GM21528 (cell line): ENCODE measurements at regions not wholly inside any gene's neighbourhood (a gene's known extent, or its start where the extent isn't known, plus 50 kb on each side); places are given as distances from the start of the nearest gene placed in this dataset.
A peak's percentile ranks its signal among the peaks of the same experiment; 100 is the strongest.
"Not testable (repeated sequence)": the region's sequence is repeated elsewhere in the genome, so short reads cannot be mapped to it uniquely, and the experiment has no call there.

Experiments
- ATAC-seq: cut with Tn5 transposase; IDR thresholded peaks from one replicate; pipeline ENCODE4 v1.9.1; 2021; ENCODE audit warnings: mild to moderate bottlenecking, moderate library complexity; ENCODE audit not compliant: unreplicated experiment, low FRiP score

DNA sequence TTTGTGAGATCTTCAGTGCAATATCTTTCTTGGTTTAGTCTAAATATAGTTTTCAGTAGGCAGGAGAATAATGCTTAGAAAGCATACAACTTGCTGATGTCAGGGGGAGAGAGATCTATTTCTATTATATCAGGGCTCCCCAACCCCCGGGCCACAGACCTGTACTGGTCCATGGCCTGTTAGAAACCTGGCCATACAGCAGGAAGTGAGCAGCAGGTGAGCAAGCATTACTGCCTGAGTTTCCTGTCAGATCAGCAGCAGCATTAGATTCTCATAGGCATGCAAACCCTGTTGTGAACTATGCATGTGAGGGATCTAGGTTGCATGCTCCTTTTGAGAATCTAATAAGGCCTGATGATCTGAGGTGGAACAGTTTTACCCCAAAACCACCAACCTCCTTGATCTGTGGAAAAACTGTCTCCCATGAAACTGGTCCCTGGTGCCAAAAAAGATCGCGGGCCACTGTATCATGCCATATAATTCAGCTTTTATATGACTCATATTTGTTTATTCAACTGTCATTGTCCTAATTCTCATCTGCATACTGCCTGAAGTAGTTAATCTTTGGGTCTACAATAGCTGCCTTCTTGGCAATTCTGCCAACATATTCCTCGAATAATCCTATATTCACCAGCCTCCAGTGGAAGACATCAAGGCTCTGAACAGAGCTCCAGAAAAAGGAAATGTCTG lies 163.6 kb upstream of the DYRK2 start:
- ATAC-seq: peak; percentile 33

DNA sequence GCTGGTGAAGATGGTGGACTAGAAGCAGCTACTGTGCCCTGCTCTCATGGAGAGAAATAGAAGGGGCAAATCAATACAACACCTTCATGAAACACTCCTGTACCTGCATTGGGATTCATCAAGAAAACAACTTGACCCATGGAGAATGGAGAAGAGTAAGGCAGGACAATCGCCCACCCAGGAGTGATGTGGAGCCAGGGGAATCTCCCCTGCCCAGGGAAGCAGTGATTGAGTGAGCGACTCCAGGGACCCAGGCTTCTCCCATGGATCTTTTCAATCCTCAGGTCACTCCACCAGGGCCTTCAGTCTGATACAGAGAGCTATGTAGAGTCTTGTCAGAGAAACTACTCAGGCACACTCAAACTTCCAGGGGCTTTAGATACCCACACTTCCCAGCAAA lies 161.9 kb upstream of the DYRK2 start:
- ATAC-seq: no peak

DNA sequence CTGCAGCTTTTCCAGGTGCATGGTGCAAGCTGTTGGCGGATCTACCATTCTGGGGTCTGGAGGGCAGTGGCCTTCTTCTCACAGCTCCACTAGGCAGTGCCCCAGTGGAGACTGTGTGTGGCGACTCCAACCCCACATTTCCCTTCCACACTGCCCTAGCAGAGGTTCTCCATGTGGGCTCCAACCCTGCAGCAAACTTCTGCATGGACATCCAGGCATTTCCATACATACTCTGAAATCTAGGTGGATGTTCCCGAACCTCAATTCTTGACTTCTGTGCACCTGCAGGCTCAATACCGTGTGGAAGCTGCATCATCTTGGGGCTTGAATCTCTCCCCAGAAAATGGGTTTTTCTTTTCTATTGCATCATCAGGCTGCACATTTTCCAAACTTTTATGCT lies 160.2 kb upstream of the DYRK2 start:
- ATAC-seq: not testable (repeated sequence)

DNA sequence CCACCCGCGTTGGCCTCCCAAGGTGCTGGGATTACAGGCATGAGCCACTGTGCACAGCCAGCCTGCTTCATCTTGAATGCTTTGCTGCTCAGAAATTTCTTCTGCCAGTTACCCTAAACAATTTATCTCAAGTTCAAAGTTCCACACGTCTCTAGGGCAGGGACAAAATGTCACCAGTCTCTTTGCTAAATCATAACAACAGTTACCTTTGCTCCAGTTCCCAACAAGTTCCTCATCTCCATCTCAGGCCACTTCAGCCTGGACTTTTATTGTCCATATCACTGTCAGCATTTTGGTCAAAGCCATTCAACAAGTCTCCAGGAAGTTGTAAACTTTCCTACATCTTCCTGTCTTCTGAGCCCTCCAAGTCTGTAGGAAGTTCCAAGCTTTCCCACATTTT lies 159.5 kb upstream of the DYRK2 start:
- no peak for ATAC-seq

DNA sequence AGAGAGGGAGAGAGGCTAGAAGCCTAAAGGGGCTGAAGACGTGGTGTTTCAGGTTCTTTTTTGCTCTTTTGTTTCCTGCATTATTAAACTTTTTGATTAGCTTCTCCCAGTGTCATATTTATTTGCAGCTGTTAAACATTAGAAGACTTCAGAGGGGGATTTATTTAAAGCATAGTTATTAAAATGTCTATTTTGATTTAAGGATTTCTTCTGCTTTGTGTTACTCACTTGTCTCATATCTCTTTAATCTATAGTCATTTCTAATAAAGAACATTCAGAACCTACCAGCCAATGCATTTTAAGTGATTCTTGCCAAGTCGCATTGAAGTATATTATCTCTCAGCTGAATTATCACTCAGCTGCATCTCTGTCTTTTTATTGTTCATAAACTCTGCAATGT lies 152.0 kb upstream of the DYRK2 start:
- ATAC-seq: no peak

DNA sequence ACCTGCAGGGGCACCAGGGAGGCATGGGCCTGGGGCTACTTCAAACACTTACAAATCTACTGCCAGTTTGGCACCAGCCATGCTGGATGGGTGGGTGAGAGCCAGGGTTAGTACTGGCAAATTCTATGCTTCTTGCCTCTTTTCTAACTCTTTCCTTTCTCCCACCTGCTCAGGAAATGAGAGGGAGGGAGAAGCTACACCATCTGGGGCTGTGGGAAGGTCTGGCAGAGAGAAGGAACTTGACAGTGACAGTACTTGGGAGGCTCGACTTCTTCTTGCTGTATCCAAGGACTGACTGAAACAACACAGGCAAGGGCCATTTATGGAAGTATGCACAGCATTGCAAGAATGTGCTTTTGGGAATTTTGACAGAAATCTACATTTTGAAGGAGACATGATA lies 149.6 kb upstream of the DYRK2 start:
- no peak for ATAC-seq

DNA sequence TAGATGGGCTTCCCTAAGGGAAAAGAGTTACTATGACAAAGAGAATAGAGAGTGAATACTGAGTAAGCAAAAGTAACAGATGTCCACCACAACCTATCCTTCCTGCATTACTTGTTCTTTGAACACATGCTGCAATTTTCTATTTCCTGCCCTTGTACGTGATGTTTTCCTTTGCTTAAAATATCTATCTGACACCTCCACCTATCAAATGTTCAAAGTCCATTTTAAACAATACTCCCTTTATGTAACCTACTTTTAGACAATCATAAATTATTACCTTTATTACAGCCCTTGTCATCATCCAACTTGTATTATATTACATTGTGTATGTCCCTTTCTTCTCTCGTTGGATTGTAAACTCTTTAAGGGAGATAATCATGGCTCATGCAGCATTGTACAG lies 147.2 kb upstream of the DYRK2 start:
- ATAC-seq: no peak

DNA sequence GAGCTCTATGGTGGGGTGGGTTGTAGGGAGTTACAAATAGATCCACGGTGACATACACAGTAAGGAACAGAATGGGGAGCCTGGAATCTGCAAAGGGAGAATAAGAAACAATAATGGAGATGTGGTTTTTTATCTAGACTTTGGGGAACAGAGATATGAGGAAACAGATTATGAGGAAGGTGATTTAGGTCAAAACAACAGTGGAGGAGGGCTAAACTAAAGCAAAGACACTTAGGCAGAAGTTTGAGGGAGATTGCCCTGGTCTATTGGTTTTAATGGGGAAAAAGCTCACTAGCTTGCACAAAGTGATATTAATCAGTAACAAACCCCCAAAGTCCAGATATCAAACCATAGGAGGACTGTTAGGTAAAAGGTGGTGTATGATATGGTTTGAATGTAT lies 144.5 kb upstream of the DYRK2 start:
- no peak for ATAC-seq

DNA sequence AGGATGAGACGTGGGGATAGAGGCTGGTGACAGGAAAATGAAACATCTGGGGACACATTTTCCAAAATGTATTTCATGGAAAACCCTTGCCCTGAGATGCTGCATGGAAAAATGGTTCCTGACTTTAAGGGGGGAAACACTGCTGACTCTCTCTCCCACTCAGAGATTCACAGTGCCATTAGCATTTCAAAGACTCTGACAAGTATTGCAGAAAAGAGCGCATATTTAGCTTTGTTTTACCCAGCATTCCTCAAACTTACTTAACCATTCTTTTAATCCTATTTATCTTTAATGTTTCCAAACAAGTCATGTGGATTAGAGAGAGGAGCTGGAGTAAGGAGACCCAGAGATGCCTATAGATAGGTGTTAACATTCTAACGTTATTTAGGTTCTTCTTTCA lies 141.8 kb upstream of the DYRK2 start:
- no peak for ATAC-seq

DNA sequence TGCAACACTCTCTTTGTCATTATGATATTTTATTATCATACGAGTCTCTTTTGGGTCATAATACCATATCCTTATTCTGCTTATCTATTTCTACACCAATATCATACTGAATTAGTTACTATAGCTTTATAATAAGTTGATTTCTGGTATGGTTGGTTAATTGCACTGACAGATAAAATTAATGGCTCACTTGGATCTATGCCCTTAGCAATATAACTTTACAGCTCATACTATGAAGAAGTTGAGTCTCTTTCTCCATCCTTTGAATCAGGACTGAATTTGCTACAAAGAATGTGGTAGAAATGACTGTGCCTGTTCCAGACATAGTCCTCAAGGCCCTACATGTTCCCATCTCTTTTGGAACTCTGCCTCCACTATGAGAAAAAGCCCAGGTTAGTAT lies 139.7 kb upstream of the DYRK2 start:
- no peak for ATAC-seq

DNA sequence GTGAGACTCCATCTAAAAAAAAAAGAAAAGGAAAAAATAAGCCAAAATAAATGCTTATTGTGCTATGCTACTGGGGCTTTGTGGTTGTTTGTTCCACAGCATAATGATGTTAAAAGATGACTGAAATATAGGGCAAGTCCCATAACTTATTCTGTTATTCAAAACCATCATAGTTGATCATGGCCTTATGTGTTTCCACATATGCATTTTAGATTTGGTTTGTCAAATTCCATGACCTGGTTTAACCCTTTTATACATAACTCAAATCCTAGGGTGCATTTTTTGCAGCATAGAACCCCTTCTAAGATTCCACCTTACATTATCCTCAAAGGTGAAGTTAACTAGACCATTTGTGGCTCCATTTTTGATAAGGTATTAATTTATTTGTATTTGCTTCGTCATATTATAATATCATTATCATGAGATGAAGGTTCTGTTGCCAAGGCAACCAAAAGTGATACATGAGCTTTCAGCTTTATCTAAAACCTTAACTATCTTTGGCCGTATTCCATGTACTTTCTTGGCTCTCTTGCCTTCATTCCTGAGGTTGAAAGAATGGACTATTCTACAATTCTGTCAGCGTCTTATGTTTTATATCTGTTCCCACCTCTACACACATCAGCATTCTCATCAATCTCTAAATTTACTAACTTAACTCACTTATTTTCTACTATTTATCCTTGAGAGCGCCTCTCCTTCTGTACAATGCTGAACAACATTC lies 138.7 kb upstream of the DYRK2 start:
- no peak for ATAC-seq

DNA sequence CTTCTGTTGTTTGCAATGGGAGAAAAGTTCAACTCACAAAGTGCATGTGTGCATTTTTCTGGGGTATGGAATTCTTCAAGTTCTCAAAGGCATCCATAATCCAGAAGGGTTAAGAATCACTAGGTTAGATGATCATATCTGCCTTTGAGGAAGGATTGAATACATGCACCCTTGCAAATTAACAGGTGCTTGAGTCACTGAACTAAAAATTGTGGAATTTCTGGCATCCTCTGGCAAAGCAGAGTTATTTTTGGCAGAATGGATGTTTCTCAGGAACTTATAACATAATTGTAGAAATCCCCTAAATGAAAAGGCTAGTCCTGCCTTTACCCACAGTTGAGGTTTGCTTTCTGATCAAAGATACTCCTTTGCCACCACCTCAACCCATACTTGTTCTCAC lies 136.5 kb upstream of the DYRK2 start:
- ATAC-seq: no peak

DNA sequence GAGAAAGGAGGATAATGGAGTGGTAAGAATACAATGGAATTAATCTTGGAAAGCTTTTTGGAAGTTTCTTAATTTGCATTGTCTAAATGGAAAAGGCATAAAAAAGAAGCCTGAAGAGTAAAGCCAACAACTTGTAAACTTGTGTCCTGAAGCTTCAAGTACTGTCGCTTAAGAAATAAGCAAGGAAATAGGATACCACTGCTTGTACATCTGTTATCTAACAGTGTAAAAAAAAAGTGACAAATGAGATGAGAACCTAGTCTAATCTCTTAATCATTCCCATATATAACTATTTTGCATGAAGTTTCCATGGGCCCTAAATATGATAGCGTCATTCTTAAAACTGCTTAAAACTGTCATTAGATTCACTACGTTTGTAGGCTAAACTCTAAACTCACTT lies 134.0 kb upstream of the DYRK2 start:
- ATAC-seq: no peak

DNA sequence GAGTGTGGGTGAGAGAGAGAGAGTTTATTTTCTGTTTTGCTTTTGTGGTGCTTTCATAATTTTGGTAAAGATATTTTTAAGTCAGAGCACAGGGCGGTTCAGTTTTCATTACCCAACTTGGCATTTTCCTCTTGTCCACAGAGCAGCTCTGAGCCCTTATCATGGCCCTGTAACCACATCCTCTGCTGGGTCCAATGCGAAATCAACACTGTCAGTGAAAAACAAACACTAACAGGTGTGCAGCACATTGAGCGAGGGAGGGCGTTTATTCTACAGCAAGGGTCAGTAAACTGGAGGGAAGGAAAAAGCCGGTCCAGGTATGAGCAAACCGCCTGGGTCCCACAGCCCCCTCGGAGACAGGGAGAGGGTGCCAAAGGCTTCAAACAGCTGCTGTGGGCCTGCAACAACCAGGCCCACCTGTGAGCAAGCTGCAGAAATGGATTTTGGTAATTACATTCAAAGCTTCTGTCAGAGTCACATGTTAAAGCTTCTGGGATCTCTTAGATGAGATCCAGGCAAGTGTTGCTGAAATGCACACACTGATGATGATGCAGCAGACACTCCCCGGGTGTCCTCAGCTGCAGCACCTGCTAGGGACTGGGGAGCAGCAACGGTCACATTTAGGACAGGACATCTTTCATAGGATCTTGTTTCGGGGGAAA lies 132.7 kb upstream of the DYRK2 start:
- ATAC-seq: peak; percentile 86

DNA sequence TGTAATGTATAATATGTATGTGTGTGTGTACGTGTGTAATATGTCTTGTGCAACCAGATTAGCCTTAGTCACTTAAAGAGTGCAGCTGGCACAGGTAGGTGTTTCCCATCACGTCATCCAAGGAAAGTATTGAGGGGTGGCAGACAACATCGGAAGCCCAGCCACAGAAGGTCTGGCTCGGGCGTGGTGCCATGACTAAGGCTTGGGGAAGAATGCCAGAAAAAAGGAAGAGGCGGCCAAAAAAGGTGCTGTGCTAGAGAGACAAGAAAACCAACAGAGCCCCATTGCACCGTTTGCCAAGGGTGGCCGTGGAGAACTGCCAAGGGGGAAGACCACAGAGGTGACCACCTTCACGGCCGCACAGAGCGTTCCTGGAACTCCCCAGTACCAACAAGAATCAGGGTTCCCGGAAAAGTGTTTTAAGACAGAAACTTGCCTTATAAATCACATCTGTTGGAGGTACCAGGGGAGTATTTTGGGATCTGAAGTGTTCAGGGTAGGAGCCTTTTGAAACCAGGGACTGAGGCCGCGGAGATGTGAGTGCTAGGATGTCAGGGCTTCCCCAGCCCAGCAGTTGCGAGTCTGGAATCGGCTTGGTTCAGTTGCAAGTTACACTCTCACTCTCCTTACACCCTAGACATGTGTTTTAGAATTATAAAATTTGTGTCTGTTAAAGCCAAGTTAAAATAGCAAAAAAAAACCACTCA lies 131.2 kb upstream of the DYRK2 start:
- no peak for ATAC-seq

DNA sequence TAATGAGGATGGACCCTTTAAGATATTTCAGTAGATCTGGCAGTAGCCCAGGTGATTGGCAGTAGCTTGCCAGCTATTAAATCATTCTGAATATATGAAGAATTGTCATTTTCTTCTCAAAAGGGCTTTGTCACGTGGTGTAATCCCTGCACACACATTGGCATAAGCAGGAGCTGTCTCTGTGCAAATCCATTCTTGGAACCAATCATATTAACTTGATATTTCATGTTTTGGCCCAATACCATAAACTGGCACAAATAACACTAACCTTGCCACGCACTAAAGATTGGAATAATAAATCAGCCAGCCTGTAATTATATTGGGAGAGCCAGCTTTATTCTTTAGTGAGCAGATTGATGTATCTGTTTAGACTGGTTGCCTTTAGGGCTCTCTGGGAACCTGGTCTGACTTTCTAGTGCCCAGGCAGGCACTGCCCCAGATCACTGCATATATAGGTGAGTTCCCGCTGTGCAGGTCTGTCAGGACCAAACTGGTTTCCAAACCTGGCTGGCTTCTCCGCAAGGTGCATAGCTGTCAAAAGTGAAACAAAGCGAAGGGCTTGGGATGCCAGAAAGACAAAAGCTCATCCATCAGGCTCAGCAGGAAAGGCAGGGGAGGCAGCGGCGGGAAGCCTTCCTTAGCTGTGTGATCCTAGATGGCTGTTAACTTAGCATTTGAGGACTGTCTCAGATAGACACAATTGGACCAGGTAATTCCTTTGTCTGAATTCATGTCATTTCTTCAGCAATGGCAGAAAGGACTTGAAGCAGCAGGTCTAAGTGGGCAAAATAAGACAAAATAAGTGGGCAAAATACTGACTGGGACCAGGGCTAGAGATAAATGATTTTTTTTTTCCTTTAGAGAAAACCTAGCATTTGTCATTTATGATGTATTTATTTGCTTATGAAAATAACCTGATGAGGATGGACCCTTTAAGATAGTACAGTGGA lies 128.8 kb upstream of the DYRK2 start:
- no peak for ATAC-seq

DNA sequence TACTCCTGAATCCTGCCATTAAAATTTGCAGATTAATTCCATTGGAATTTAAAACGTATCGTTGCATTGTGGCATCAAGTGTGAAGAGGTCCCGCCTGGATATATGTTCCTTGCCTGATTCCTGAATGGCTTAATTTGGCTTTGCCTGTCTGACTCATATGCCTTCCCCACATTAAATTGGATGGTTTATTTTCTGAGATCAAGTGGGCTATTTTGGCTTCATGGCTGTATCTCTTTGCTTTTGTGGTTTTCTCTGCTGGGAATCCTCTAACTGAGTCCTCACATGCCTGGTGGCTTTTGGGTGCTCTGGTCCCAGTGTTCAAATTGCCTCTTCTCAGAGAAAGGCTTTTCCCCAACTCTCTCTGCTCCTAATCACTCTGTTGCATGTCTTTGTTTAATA lies 127.9 kb upstream of the DYRK2 start:
- no peak for ATAC-seq

DNA sequence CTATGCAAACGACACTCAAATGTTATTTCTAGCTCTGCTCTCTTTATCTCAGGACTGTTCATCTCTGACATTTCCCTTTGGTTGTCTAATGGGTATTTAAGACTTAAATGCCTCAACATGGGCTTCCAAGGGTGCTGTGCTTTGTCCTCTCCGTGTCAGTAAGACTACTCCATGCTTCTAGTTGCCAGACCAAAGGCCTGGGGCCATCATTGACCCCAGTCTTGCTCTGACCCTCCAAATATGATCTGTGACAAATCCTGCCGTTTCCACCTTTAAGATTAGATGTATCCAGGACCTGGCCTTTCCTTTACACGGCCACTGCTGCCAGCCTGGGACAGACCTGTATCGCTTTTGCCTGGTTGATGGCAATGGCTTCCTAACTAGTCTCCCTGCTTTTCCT lies 126.3 kb upstream of the DYRK2 start:
- no peak for ATAC-seq

DNA sequence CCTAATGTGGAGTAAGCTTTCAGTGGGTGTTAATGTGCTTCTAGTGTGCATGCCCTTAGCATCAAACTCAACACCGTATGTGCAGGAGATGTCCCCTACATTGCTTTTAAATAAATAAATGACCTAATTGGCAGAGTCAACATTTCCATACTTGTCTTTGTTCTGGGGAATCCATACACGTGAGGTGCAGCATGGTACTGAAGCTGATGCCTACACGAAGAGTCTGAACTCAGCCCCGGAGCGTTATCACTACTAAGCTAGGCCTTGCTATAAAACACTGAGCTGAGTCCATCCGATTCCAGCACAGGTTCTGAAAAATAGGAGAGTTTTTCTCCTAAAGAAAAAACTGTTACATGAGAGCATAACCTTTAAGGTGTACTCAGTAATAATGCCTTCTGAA lies 125.0 kb upstream of the DYRK2 start:
- ATAC-seq: no peak
